SK-N-MC (cell line): ENCODE measurements at regions not wholly inside any gene's neighbourhood (a gene's known extent, or its start where the extent isn't known, plus 50 kb on each side); places are given as distances from the start of the nearest gene placed in this dataset.

ENCODE experiments used
- DNase-seq: peaks from one replicate; pipeline ENCODE4 v3.0.0-alpha.2; 2011; ENCODE audit warnings: low read depth, low spot score
- H3K27ac ChIP-seq: fragments of 200-600 bp; sonication (generic); 2 replicates; pipeline ENCODE4 v1.5.1; 2016; ENCODE audit warnings: mixed run types
- H3K36me3 ChIP-seq: fragments of 200-600 bp; sonication (generic); 2 replicates; pipeline ENCODE4 v1.6.1; 2017; ENCODE audit warnings: antibody characterized with exemption, low read length, mixed read lengths; ENCODE audit not compliant: insufficient read depth
- H3K4me3 ChIP-seq: fragments of 200-600 bp; sonication (generic); 2 replicates; pipeline ENCODE4 v1.5.1; 2016
- H3K9ac ChIP-seq: fragments of 200-600 bp; sonication (generic); 2 replicates; pipeline ENCODE4 v1.8.0; 2017; ENCODE audit warnings: mixed run types, mixed read lengths; ENCODE audit not compliant: insufficient read length
- H3K9me3 ChIP-seq: fragments of 200-600 bp; sonication (generic); 2 replicates; pipeline ENCODE4 v1.6.1; 2017; ENCODE audit warnings: low read depth, mild to moderate bottlenecking, antibody characterized with exemption, low read length, moderate library complexity, mixed read lengths
- EZH2 ChIP-seq: fragments of 200-600 bp; sonication (generic); IDR thresholded peaks from one replicate; pipeline ENCODE4 v1.6.1; 2017; ENCODE audit warnings: antibody characterized with exemption
- FOXP2 ChIP-seq: optimal IDR thresholded peaks from 2 replicates; pipeline ENCODE3; 2011; ENCODE audit warnings: mild to moderate bottlenecking, moderate library complexity; ENCODE audit not compliant: insufficient read depth; ENCODE audit errors: extremely low read length, control extremely low read depth
- POLR2AphosphoS5 ChIP-seq: IDR thresholded peaks from 2 replicates; pipeline ENCODE4 v1.6.1; 2012; ENCODE audit warnings: mild to moderate bottlenecking, low read depth, low read length, borderline replicate concordance

DNA sequence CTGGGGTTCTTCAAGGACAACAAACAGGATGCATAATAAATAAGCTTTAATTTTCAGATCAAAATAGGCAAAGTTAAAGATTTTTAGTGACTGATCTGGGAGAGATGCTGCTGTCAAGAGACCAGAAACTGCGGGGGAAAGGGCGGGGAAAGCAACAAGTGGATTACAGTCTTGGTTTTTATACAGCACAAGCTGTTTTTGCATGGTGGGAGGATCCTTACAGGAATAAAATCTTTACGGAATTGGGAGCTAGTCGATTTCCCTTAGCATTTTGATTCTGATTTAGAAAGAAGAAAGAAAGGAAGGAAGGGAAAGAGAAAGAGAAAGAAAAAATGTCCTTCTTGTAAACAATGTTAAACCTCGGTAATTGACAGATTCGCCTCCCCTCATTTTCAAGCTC lies 242.3 kb upstream of the SP8 start:
- H3K36me3 ChIP-seq: no peaks in the 10 kb centered on the region
- no peak for TF ChIP-seq EZH2
- TF ChIP-seq FOXP2: no peak
- no peak for TF ChIP-seq POLR2AphosphoS5
- no peak for DNase-seq
- no peaks in the 10 kb centered on the region for H3K9me3 ChIP-seq
- H3K4me3 ChIP-seq: no peak overlapping the region
- no peak overlapping the region for H3K27ac ChIP-seq
- no peak overlapping the region for H3K9ac ChIP-seq

DNA sequence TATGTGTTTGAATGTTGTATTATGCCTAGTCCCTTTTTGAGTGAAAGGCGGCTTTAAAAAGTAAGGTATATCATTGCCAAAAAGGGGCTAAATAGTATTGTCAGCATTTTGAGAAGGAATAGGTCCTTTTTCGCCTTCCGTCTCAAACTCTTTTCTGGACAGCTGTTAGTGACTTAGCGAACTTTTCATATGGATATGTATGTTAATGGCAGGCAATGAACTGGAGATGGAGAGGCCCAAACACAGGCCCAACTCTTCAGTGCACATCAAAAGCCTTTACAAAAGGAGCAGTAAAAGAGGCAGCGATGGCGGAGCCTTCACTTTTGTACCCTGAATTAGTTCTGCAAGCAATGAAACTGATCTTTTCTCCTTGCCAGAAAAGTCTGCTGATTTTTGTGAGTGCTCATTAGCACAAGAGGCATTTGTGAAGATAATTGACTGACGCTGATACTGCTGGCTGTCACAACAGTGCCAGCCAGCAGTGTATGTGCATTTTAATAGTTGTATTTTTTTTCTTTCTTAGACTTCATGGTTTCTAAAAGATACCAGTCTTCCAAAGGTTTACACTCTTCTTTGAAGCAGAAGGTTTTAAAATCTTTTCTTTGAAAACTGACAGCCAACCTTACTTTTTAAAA lies 243.7 kb upstream of the SP8 start:
- H3K4me3 ChIP-seq: no peak overlapping the region
- TF ChIP-seq EZH2 (no peak), FOXP2 (no peak), POLR2AphosphoS5 (no peak)
- no peak for DNase-seq

DNA sequence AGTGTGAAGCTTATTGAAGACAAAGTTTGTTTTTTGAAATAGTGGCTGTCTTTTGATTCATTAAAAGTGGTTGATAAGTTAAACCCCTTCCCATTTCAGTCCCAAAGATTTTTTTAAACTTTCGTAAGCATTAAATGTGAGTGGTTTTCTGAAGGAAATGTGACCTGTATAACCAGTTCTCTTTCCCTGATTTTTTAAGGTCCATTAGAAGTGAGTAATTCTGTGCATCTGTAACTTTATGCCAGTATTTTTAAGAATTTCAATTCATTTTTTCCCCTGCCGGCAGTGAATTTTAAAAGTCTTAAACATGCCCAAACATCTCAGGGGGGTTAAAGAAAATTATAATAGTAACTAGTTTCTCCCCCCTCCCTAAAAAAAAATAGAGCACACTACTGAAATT lies 254.6 kb upstream of the SP8 start:
- no peaks in the 10 kb centered on the region for H3K36me3 ChIP-seq
- H3K27ac ChIP-seq: no peak overlapping the region
- no peak for DNase-seq
- H3K9ac ChIP-seq: no peak overlapping the region
- no peaks in the 10 kb centered on the region for H3K9me3 ChIP-seq
- TF ChIP-seq EZH2 (no peak), POLR2AphosphoS5 (no peak), FOXP2 (no peak)
- no peak overlapping the region for H3K4me3 ChIP-seq

More for the DNA sequence above, 243.7 kb upstream of the SP8 start:
- Histone ChIP-seq H3K9ac (no peak overlapping the region), H3K36me3 (no peaks in the 10 kb centered on the region), H3K9me3 (no peaks in the 10 kb centered on the region), H3K27ac (no peak overlapping the region)

DNA sequence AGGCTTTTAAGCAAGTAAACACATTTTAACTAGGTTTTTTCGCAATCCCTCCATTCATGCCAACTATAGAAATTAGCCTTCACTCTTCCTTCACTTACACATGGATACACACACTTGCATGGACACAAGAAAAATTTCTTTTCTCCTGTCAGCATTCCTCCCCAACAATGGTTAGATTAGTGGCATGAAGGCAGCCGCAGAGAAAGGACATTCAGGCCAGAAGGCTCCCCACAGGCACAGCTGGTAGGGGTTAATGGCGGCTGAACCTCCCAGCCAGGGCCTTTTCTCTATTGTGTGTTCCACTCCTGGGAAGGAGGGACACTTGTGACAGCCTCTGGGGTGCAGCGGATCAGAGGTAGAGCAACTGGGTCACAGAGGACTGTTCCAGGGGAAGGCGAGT lies 255.0 kb upstream of the SP8 start:
- no peak for DNase-seq
- no peak overlapping the region for H3K4me3 ChIP-seq
- H3K27ac ChIP-seq: no peak overlapping the region

DNA sequence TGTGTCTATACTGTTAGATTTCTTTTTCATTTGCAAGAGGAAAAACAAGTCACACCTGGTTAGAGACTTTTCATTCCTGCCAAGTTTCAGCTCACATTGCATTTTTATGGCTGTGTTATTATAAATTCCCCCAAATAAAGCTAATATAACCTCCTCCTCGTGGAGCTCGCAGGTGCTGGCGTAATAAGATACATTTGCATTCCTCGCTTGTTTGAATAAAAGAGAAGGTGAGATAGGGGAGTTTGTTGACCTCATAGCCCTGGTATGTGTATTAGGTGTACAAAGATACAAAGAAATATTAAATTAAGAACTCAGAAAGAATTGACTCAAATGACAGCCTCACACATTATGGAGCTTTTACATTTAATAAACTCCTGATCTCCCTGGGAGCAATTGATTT lies 257.7 kb upstream of the SP8 start:
- H3K4me3 ChIP-seq: no peak overlapping the region
- no peak overlapping the region for H3K9ac ChIP-seq
- no peaks in the 10 kb centered on the region for H3K9me3 ChIP-seq
- TF ChIP-seq FOXP2 (no peak), POLR2AphosphoS5 (no peak), EZH2 (no peak)
- no peak overlapping the region for H3K27ac ChIP-seq
- no peak for DNase-seq
- no peaks in the 10 kb centered on the region for H3K36me3 ChIP-seq

More for the DNA sequence above, 255.0 kb upstream of the SP8 start:
- TF ChIP-seq POLR2AphosphoS5: no peak
- no peak for TF ChIP-seq EZH2
- no peak for TF ChIP-seq FOXP2
- H3K36me3 ChIP-seq: no peaks in the 10 kb centered on the region
- H3K9ac ChIP-seq: no peak overlapping the region
- H3K9me3 ChIP-seq: no peaks in the 10 kb centered on the region

DNA sequence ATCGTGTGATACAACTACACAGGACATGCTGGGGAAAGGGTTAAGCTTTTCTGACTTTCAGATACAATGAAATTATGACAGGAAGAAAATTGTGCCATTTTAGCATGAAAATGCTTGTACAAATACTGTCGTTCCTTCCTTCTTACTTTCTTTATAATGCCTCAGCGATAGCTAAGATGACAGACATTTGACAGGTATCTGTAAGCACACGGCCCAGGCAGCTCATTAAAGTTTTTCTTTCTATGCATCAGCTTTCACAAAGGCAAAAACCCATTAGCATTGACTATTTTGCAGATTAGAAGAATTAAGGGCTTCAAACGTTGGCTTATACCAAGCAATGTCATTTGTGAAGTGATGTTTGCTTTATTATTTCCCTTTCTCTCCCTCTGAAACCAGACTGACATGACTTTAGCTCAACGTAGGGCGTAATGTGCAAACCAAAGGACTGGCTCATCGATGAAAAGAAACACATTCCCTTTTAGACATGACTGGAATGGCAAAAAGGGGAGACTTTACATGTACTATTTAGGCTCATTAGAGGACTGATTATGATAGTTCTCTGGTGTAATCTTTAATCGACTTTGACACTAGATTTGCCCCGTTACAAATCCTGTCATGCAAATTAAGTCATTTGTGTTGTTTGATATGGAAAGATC lies 258.4 kb upstream of the SP8 start:
- H3K36me3 ChIP-seq: no peaks in the 10 kb centered on the region
- no peak for DNase-seq
- H3K9me3 ChIP-seq: no peaks in the 10 kb centered on the region
- H3K27ac ChIP-seq: no peak overlapping the region
- no peak overlapping the region for H3K9ac ChIP-seq
- no peak overlapping the region for H3K4me3 ChIP-seq
- no peak for TF ChIP-seq EZH2
- no peak for TF ChIP-seq FOXP2
- TF ChIP-seq POLR2AphosphoS5: no peak

DNA sequence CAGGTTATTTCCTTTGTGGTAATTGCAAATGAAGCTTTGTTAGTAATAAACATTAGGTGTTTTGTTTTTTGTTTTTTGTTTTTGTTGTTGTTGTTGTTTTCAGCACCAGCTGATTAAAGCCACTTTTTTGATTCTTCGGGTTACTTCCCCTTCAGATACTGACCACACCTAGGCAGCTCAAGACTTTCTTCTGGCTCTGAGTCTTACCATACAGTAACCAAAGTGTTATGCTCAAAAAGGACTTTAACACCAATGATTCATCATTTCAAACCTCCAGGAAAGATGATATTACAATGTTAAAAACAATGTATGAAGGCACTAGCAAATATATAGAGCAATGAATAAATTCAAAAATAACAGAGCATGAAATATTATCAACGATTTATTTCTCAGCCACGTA lies 265.2 kb upstream of the SP8 start:
- Histone ChIP-seq H3K36me3 (no peaks in the 10 kb centered on the region), H3K9me3 (no peaks in the 10 kb centered on the region), H3K9ac (no peak overlapping the region), H3K4me3 (no peak overlapping the region), H3K27ac (no peak overlapping the region)
- DNase-seq: no peak
- no peak for TF ChIP-seq FOXP2
- no peak for TF ChIP-seq EZH2
- TF ChIP-seq POLR2AphosphoS5: no peak

DNA sequence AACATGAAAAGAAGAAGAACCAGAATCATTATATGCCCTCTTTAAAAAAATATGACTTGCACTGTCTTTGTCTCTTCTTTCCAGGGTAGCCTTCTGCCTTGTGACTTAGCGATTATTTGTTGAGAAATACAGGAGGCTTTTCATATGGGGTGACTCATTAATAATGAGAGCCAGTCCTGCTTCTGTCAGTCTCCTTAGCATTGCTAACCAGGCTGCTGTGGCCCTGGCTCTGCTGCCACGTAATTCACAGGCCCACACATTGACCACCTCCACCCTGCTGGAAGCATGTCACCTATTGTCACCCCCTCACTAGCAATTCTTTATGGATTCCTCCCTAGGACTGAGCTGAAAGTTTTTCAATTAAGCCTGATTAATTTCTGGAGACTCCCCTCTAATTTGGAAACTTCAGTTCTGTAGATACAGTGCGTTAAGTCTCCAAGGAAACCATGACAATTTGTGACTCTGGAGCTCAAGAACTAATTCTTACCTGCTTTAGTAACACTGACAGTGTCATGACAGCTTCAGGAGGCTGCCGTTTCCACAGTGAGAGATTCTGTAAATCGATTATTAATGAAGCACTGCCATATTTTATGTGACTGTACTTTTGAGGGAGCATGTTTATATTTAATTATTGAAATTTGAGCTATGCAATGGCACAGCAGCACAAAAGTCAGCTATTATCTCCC lies 267.9 kb upstream of the SP8 start:
- no peak for TF ChIP-seq POLR2AphosphoS5
- no peak for TF ChIP-seq FOXP2
- H3K9me3 ChIP-seq: no peaks in the 10 kb centered on the region
- DNase-seq: no peak
- H3K9ac ChIP-seq: no peak overlapping the region
- no peaks in the 10 kb centered on the region for H3K36me3 ChIP-seq
- no peak overlapping the region for H3K4me3 ChIP-seq
- no peak overlapping the region for H3K27ac ChIP-seq

DNA sequence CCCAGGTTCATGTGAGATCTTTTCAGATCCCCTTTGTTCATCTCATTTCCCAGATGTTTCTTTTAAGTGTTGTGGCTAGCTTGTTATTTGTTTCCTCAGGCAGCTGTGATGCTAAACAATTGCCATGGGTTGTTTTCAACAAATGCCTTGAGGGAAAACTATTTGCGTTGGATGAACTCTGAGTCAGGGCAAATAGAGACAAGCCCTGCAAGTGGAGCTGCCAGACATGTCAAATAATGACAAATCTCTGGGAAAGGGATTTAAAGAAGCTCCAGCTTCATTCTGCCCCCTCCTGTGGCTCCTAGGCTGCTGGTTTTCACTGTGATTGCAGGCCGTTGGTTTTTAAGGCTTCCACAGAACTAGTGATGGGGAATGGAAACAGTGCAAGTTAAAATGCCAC lies 272.4 kb upstream of the SP8 start:
- H3K9me3 ChIP-seq: no peaks in the 10 kb centered on the region
- H3K9ac ChIP-seq: no peak overlapping the region
- no peak overlapping the region for H3K27ac ChIP-seq
- no peaks in the 10 kb centered on the region for H3K36me3 ChIP-seq
- no peak for TF ChIP-seq POLR2AphosphoS5
- no peak for TF ChIP-seq EZH2
- no peak for TF ChIP-seq FOXP2
- no peak overlapping the region for H3K4me3 ChIP-seq
- no peak for DNase-seq
